KMS-11 (cell line): ENCODE measurements at regions not wholly inside any gene's neighbourhood (a gene's known extent, or its start where the extent isn't known, plus 50 kb on each side); places are given as distances from the start of the nearest gene placed in this dataset.

Experiments
- H2AFZ ChIP-seq: fragments of 200-600 bp; sonication (generic); 2 replicates; pipeline ENCODE4 v1.6.1; 2016; ENCODE audit warnings: antibody characterized with exemption, mixed run types, low read depth
- H3K27ac ChIP-seq: fragments of 200-600 bp; sonication (generic); 2 replicates; pipeline ENCODE4 v1.6.1; 2016; ENCODE audit warnings: mild to moderate bottlenecking, mixed run types
- H3K27me3 ChIP-seq: fragments of 200-600 bp; sonication (generic); 2 replicates; pipeline ENCODE4 v1.6.1; 2017; ENCODE audit warnings: mild to moderate bottlenecking, low read depth, mixed run types, moderate library complexity; ENCODE audit not compliant: insufficient read depth
- H3K36me3 ChIP-seq: fragments of 200-600 bp; sonication (generic); 2 replicates; pipeline ENCODE4 v1.6.1; 2017; ENCODE audit warnings: mild to moderate bottlenecking, mixed run types; ENCODE audit not compliant: insufficient read depth
- H3K4me1 ChIP-seq: fragments of 200-600 bp; sonication (generic); 2 replicates; pipeline ENCODE4 v1.6.1; 2016; ENCODE audit warnings: mild to moderate bottlenecking, low read depth, mixed run types; ENCODE audit not compliant: poor library complexity, severe bottlenecking
- H3K4me2 ChIP-seq: fragments of 200-600 bp; sonication (generic); 2 replicates; pipeline ENCODE4 v1.7.0; 2016; ENCODE audit warnings: mild to moderate bottlenecking, mixed run types
- H3K4me3 ChIP-seq: fragments of 200-600 bp; sonication (generic); IDR thresholded peaks from 2 replicates; pipeline ENCODE4 v1.6.1; 2017; ENCODE audit warnings: low read depth, low read length, mixed read lengths; ENCODE audit not compliant: insufficient read depth
- H3K79me2 ChIP-seq: fragments of 200-600 bp; sonication (generic); 2 replicates; pipeline ENCODE4 v1.6.1; 2016; ENCODE audit warnings: low read depth, mixed run types; ENCODE audit not compliant: insufficient read depth
- H3K9ac ChIP-seq: fragments of 200-600 bp; sonication (generic); 2 replicates; pipeline ENCODE4 v1.6.1; 2016; ENCODE audit warnings: mild to moderate bottlenecking, mixed run types
- H4K20me1 ChIP-seq: fragments of 200-600 bp; sonication (generic); 2 replicates; pipeline ENCODE4 v1.6.1; 2016; ENCODE audit warnings: mild to moderate bottlenecking, mixed run types; ENCODE audit not compliant: insufficient read depth
- TF ChIP-seq, protein P1 (sequence below): fragments of 200-600 bp; sonication (generic); conservative IDR thresholded peaks from 2 replicates; pipeline ENCODE4 v1.6.1; 2017; ENCODE audit warnings: low read depth, mild to moderate bottlenecking, antibody characterized with exemption, low read length, moderate library complexity, mixed read lengths

DNA sequence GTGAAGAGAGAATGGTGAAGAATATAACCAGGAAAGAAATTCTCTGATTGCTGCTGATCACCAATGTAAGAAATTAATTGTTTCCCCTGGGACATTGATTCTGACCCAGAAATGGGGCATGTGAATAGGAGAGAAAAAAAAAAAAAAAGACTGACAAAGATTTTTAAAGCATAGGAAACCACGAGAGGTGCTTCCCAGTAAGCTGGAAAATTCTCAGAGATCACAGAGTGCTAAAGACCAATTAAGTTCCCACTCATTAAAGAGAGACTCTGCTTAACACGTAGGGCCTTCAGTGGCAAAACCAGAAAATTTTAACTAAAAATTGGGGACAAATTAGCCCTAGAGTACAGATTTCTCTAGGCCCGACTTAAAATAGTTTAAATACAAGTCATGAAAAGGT lies 604.4 kb downstream of the ARAP2 start:
- H3K79me2 ChIP-seq, result no peaks in the 10 kb centered on the region
- no peak overlapping the region for H3K27ac ChIP-seq
- H2AFZ ChIP-seq, result no peak overlapping the region
- no peaks in the 10 kb centered on the region for H3K4me1 ChIP-seq
- H3K4me3 ChIP-seq, result no peak overlapping the region
- TF ChIP-seq, protein P1, sequence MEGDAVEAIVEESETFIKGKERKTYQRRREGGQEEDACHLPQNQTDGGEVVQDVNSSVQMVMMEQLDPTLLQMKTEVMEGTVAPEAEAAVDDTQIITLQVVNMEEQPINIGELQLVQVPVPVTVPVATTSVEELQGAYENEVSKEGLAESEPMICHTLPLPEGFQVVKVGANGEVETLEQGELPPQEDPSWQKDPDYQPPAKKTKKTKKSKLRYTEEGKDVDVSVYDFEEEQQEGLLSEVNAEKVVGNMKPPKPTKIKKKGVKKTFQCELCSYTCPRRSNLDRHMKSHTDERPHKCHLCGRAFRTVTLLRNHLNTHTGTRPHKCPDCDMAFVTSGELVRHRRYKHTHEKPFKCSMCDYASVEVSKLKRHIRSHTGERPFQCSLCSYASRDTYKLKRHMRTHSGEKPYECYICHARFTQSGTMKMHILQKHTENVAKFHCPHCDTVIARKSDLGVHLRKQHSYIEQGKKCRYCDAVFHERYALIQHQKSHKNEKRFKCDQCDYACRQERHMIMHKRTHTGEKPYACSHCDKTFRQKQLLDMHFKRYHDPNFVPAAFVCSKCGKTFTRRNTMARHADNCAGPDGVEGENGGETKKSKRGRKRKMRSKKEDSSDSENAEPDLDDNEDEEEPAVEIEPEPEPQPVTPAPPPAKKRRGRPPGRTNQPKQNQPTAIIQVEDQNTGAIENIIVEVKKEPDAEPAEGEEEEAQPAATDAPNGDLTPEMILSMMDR, result no peak
- H3K27me3 ChIP-seq, result no peaks in the 10 kb centered on the region
- H3K4me2 ChIP-seq, result no peak overlapping the region
- H4K20me1 ChIP-seq, result no peaks in the 10 kb centered on the region
- H3K9ac ChIP-seq, result no peak overlapping the region
- H3K36me3 ChIP-seq, result no peaks in the 10 kb centered on the region

DNA sequence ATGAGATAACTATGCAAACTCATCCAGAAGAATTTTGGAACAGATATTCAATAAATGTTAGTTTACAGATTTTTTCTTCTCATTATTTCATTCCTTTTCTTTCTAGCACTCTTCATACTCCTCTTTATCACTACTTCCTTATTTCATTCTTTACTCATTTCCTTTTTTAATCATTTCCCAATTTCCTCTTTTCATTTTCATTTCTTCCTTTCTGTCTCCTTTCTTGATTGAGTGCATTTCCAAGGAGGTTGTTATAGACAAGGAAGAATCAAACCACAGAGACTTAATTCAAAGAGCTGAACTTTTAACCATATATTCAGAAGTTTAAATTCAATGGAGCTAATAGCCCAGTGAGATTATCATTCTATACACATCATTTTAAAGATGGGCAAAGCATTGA lies 600.7 kb downstream of the ARAP2 start:
- Histone ChIP-seq H3K4me2 (no peak overlapping the region), H3K36me3 (no peaks in the 10 kb centered on the region), H3K27me3 (no peaks in the 10 kb centered on the region), H4K20me1 (no peaks in the 10 kb centered on the region), H3K27ac (no peak overlapping the region), H3K79me2 (no peaks in the 10 kb centered on the region), H2AFZ (no peak overlapping the region), H3K4me1 (no peaks in the 10 kb centered on the region), H3K4me3 (no peak overlapping the region), H3K9ac (no peak overlapping the region)
- TF ChIP-seq, protein P1, result no peak

DNA sequence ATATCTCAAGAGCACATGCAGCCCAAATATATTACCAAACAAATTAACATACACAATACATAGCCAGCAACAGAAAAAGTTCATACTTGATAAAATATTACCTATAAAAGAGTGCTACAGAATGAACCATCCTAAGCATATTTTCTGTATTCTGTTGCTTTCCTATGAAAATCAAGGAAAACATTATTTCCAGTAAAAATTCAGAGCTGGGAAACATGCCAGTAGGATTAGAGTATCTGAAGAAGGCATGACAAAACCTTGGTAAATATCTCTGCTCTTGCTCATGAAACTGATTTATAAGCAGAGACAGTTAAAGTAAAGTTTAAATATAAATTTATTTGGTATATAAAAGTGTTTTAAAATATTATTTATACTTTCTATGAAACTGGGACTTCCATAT lies 599.7 kb downstream of the ARAP2 start:
- Histone ChIP-seq H3K27me3 (no peaks in the 10 kb centered on the region), H3K4me1 (no peaks in the 10 kb centered on the region), H3K4me3 (no peak overlapping the region), H3K79me2 (no peaks in the 10 kb centered on the region), H3K9ac (no peak overlapping the region), H4K20me1 (no peaks in the 10 kb centered on the region), H3K36me3 (no peaks in the 10 kb centered on the region), H3K27ac (no peak overlapping the region), H2AFZ (no peak overlapping the region), H3K4me2 (no peak overlapping the region)
- TF ChIP-seq, protein P1, result no peak

DNA sequence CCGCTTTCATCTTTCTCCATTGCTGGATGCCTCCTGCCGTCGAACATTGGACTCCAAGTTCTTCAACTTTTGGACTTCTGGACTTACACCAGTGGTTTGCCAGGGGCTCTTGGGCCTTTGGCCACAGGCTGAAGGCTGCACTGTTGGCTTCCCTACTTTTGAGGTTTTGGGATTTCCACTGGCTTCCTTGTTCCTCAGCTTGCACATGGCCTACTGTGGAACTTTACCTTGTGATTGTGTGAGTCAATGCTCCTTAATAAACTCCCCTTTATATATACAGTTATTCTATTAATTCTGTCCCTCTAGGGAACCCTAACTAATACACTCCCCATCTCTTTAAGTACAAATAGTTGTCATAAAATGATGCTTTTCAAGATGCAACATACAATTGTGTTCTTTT lies 595.3 kb downstream of the ARAP2 start:
- TF ChIP-seq, protein P1, result no peak
- Histone ChIP-seq H3K4me2 (no peak overlapping the region), H2AFZ (no peak overlapping the region), H3K27ac (no peak overlapping the region), H3K79me2 (no peaks in the 10 kb centered on the region), H3K9ac (no peak overlapping the region), H3K4me1 (no peaks in the 10 kb centered on the region), H3K4me3 (no peak overlapping the region), H4K20me1 (no peaks in the 10 kb centered on the region), H3K27me3 (no peaks in the 10 kb centered on the region), H3K36me3 (no peaks in the 10 kb centered on the region)

DNA sequence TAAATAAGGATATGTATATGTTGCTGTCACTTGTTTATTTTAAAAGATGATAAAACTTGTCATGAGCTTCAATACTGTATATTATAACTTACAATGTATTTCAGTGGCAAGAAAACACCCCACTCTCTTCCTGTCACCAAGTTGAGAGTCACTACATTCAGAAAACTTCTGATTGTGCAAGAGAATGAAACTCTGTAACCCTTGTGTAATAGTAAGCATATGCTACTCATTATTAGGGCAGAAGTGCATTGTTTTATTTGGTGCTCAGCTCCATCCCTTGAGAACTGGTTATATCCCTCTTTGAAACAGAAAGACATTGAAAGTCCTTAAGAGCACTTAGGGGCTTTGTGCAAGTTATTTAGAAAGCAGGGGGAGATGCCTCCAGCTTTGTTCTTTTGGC lies 594.5 kb downstream of the ARAP2 start:
- Histone ChIP-seq H2AFZ (no peak overlapping the region), H3K36me3 (no peaks in the 10 kb centered on the region), H3K79me2 (no peaks in the 10 kb centered on the region), H3K27ac (no peak overlapping the region), H3K4me1 (no peaks in the 10 kb centered on the region), H4K20me1 (no peaks in the 10 kb centered on the region), H3K27me3 (no peaks in the 10 kb centered on the region), H3K9ac (no peak overlapping the region), H3K4me3 (no peak overlapping the region), H3K4me2 (no peak overlapping the region)
- TF ChIP-seq, protein P1, result no peak
